Breast epithelium (tissue), 4 donors: ENCODE measurements at regions not wholly inside any gene's neighbourhood (a gene's known extent, or its start where the extent isn't known, plus 50 kb on each side); places are given as distances from the start of the nearest gene placed in this dataset.

Experiments used
- DNase-seq, 2 donors: peaks; one replicate each; pipeline ENCODE4 v3.0.0-alpha.2; 2019; ENCODE audit warnings: low spot score in 2 of 2
- H3K27ac ChIP-seq, 2 donors: fragments of 200-600 bp; sonication (generic) in 1 of 2; one replicate each; pipeline ENCODE4 v1.5.1; 2016 to 2019; ENCODE audit warnings: mild to moderate bottlenecking in 1 of 2
- H3K27me3 ChIP-seq, 2 donors: fragments of 200-600 bp; sonication (generic) in 1 of 2; one replicate each; pipeline versions ENCODE4 v1.5.1 to v1.6.0; 2017 to 2019; ENCODE audit warnings: control low read depth in 1 of 2, mild to moderate bottlenecking in 1 of 2
- H3K36me3 ChIP-seq: fragments of 200-600 bp; one replicate; pipeline ENCODE4 v1.5.1; 2019
- H3K4me1 ChIP-seq, 2 donors: fragments of 200-600 bp; sonication (generic); one replicate each; pipeline ENCODE4 v1.5.1; 2016 to 2019; ENCODE audit warnings: control low read depth in 1 of 2
- H3K4me3 ChIP-seq, 3 donors: fragments of 200-600 bp; sonication (generic); 1 replicate in 2 of 3; 2 replicates in 1 of 3; pipeline ENCODE4 v1.5.1; 2016 to 2019; ENCODE audit warnings: mild to moderate bottlenecking in 3 of 3, moderate library complexity in 2 of 3
- H3K9me3 ChIP-seq, 2 donors: fragments of 200-600 bp; sonication (generic) in 1 of 2; one replicate each; pipeline ENCODE4 v1.5.1; 2016 to 2019; ENCODE audit warnings: control low read depth in 1 of 2
- CTCF ChIP-seq, 3 donors: fragments of 450-650 bp; IDR thresholded peaks; one replicate each; pipeline ENCODE4 v1.5.1; 2016 to 2017; ENCODE audit warnings: antibody characterized with exemption in 3 of 3, mild to moderate bottlenecking in 3 of 3, moderate library complexity in 3 of 3
- POLR2A ChIP-seq: fragments of 450-650 bp; IDR thresholded peaks from one replicate; pipeline ENCODE4 v1.6.1; 2016; ENCODE audit warnings: antibody characterized with exemption, mild to moderate bottlenecking, moderate library complexity
- POLR2AphosphoS5 ChIP-seq, 3 donors: sonication (generic); formaldehyde crosslinking; IDR thresholded peaks; one replicate each; pipeline ENCODE4 v1.6.1; 2017; ENCODE audit warnings: antibody characterized with exemption in 3 of 3
- intact Hi-C: fragments of 100-400 bp; cut with DNase I; formaldehyde crosslinking; loops from one replicate; pipeline ENCODE4 v1.15.1; 2023; ENCODE audit warnings: low total_unique reads

- Histone ChIP-seq H3K4me1 (no peaks in the 10 kb centered on the region), H3K4me3 (no peak overlapping the region), H3K27me3 (no peaks in the 10 kb centered on the region), H3K27ac (no peak overlapping the region), H3K36me3 (no peaks in the 10 kb centered on the region), H3K9me3 (no peaks in the 10 kb centered on the region)
- intact Hi-C loops: no loop called here
- DNase-seq: no peak
- TF ChIP-seq POLR2A (no peak), POLR2AphosphoS5 (IDR thresholded peaks at IDR 0.05) (no peak)
These were observed 312.0 kb upstream of the CA10 start for GRCh38 chr17:52470553-52470952.

- Histone ChIP-seq H3K27ac (no peak overlapping the region), H3K36me3 (no peaks in the 10 kb centered on the region), H3K9me3 (no peaks in the 10 kb centered on the region), H3K27me3 (no peaks in the 10 kb centered on the region), H3K4me1 (no peaks in the 10 kb centered on the region), H3K4me3 (no peak overlapping the region)
- no peak for DNase-seq
- TF ChIP-seq POLR2AphosphoS5 (IDR thresholded peaks at IDR 0.05) (no peak), POLR2A (no peak), CTCF (IDR thresholded peaks at IDR 0.05) (no peak)
- intact Hi-C loops: loop anchor here (5.0 to 10.0 kb wide), 2 partner anchors 59 to 1062 kb away; no protein-coding TSS in a partner anchor
These were observed 306.9 kb upstream of the CA10 start for GRCh38 chr17:52465407-52465806.

DNA sequence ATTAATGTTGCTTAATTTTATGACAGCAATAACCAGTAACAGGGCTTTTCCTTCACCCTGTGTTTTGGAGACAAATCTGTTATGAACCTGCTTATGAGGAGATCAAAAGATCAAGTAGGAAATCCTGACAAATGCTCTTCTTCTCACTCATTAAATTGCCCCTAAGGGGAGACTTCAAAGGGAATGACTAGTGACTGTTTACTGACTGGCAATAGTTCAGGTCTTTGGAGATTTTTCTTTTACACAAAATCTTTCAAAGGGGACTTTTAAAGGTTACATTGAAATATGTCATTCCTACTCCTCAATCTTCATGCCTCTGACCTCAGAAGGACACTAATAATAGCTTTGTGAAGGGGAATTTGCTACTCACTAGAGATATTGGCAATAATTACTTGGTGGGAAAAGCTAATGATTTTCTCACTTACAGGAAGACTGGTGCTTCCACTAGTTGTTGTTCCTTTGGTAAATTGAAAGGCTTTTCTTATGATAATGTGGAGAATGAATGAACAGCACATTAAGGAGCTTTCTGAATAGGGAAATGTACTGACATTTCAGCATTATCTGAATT, 292.9 kb upstream of the CA10 start:
- no peaks in the 10 kb centered on the region for H3K4me1 ChIP-seq
- no peak overlapping the region for H3K27ac ChIP-seq
- no peaks in the 10 kb centered on the region for H3K36me3 ChIP-seq
- H3K27me3 ChIP-seq: no peaks in the 10 kb centered on the region
- H3K4me3 ChIP-seq: no peak overlapping the region
- intact Hi-C loops: no loop called here
- TF ChIP-seq POLR2A (no peak), CTCF (IDR thresholded peaks at IDR 0.05) (no peak), POLR2AphosphoS5 (IDR thresholded peaks at IDR 0.05) (no peak)
- no peaks in the 10 kb centered on the region for H3K9me3 ChIP-seq
- no peak for DNase-seq

DNA sequence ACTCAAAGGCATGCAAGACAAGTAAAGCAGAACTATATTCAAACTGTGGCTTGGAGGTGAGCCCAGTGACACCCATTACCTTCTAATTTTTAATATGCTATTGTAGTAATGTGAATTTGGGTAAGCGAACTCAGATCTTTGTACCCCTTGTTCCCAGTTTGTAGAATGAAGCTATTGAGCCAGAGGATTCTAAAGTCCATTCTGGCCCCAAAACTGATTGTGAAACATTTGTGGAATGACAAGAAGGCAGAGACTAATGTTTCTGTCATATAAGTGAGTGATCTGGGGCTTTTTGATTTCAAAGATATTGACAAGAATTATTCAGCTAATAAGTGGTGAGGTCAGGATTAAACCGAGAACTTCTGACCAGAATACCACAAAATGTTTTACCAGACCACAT, 283.8 kb upstream of the CA10 start:
- H3K27ac ChIP-seq: no peak overlapping the region
- H3K36me3 ChIP-seq: no peaks in the 10 kb centered on the region
- TF ChIP-seq CTCF (IDR thresholded peaks at IDR 0.05) (no peak), POLR2A (no peak), POLR2AphosphoS5 (IDR thresholded peaks at IDR 0.05) (no peak)
- H3K9me3 ChIP-seq: no peaks in the 10 kb centered on the region
- no peak overlapping the region for H3K4me3 ChIP-seq
- intact Hi-C loops: no loop called here
- no peaks in the 10 kb centered on the region for H3K27me3 ChIP-seq
- H3K4me1 ChIP-seq: no peaks in the 10 kb centered on the region
- DNase-seq: no peak

DNA sequence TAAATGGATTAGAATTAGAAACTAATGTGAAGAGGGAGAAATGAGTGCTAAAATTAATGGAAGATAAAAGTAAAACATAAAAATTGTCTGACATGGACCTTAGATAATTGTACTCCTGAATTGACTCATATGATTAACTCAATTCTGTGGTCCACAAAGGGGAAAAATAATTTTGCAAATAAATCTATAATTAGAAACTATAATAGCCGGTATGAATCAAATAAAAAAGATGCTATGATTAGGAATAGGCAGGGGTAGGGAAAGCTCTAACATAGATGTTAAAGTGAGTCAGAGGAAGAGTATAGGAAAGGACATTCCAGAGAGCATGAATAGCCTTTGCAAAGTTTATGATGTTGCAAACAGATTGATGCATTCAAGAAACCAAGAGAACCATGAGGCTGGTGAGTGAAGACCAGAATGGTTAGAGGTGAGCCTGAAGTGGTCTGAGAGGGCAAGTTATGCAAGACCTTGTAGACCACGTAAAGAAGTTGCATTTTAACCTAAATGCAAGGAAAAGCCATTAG, 262.1 kb upstream of the CA10 start:
- no peak for TF ChIP-seq CTCF (IDR thresholded peaks at IDR 0.05)
- TF ChIP-seq POLR2A: no peak
- no peak for TF ChIP-seq POLR2AphosphoS5 (IDR thresholded peaks at IDR 0.05)
- H3K27ac ChIP-seq: no peak overlapping the region
- DNase-seq: no peak
- no peaks in the 10 kb centered on the region for H3K36me3 ChIP-seq
- H3K4me3 ChIP-seq: no peak overlapping the region
- no peaks in the 10 kb centered on the region for H3K9me3 ChIP-seq
- intact Hi-C loops: no loop called here
- H3K4me1 ChIP-seq: no peaks in the 10 kb centered on the region
- H3K27me3 ChIP-seq: no peaks in the 10 kb centered on the region

DNA sequence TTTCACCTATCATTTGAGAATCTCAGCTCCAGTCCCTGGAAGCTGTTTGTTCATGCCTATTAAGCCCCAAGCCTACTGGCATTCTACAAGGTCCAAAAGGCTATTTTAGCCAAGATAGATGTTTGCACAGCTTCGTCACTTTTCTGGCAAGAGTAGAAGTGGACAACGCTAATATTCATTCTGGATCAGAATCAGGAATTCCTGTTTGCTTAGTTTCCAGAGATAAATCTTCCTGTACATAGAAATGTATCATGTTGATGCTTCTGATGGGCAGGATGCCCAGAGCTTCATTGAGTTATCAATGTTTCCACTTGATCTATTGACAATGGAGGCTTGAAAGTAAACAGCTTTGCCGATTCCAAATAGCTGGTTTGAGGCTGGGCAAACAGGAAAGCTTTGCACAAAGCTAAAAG, 260.7 kb upstream of the CA10 start:
- intact Hi-C loops: no loop called here
- H3K4me3 ChIP-seq: no peak overlapping the region
- no peaks in the 10 kb centered on the region for H3K4me1 ChIP-seq
- H3K27ac ChIP-seq: no peak overlapping the region
- no peak for TF ChIP-seq CTCF (IDR thresholded peaks at IDR 0.05)
- peak in 1 of 3 donors; percentile 39 for TF ChIP-seq POLR2AphosphoS5 (IDR thresholded peaks at IDR 0.05)
- no peak for TF ChIP-seq POLR2A
- no peaks in the 10 kb centered on the region for H3K36me3 ChIP-seq
- peak; percentile 17 to 61 for DNase-seq
- no peaks in the 10 kb centered on the region for H3K9me3 ChIP-seq
- no peaks in the 10 kb centered on the region for H3K27me3 ChIP-seq
